Suprapubic skin (tissue), 4 donors: ENCODE measurements at regions not wholly inside any gene's neighbourhood (a gene's known extent, or its start where the extent isn't known, plus 50 kb on each side); places are given as distances from the start of the nearest gene placed in this dataset.

Experiments used
- CTCF ChIP-seq, 2 donors: fragments of 200-600 bp in 1 of 2; fragments of 450-650 bp in 1 of 2; sonication (generic) in 1 of 2; IDR thresholded peaks; one replicate each; pipeline ENCODE4 v1.5.1; 2016 to 2019; ENCODE audit warnings: antibody characterized with exemption in 2 of 2, mild to moderate bottlenecking in 1 of 2, moderate library complexity in 1 of 2
- POLR2A ChIP-seq, 2 donors: fragments of 450-650 bp; IDR thresholded peaks; one replicate each; pipeline ENCODE4 v1.6.1; 2017; ENCODE audit warnings: antibody characterized with exemption in 2 of 2, mild to moderate bottlenecking in 2 of 2, moderate library complexity in 2 of 2
- POLR2AphosphoS5 ChIP-seq, 3 donors: sonication (generic); formaldehyde crosslinking; IDR thresholded peaks; one replicate each; pipeline ENCODE4 v1.6.1; 2017; ENCODE audit warnings: antibody characterized with exemption in 3 of 3

GRCh38 chr12:90790747-90791146 lies 164.2 kb downstream of the CCER1 start:
- TF ChIP-seq CTCF (IDR thresholded peaks at IDR 0.05), result no peak
- no peak for TF ChIP-seq POLR2A (IDR thresholded peaks at IDR 0.05)
- TF ChIP-seq POLR2AphosphoS5 (IDR thresholded peaks at IDR 0.05), result no peak
